ENCODE measurements at regions not wholly inside any gene's neighbourhood (a gene's known extent, or its start where the extent isn't known, plus 50 kb on each side); places are given as distances from the start of the nearest gene placed in this dataset.

GRCh38 chr4:83894831-83895230 is 358.9 kb downstream of the GPAT3 start:
- DNase-seq: no peak

DNA sequence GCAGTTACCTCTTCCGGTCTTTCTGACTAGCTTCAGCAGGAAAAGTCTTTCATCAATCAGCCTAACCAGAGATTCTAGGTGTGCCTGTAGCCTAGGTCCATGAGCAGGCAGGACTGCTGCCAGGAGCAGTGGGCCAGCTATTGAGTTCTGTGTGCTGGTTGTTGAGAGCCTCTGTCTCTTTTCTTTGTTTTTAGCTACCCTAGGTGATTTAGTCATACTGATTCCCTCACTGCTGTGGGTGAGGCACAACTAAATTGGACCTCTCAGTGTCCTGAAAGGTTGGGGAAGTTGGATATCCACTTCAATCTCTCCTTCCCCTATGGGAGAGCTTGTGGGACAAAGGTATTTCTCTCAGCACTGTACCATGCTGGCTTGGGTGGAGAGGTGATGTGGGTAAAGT is 354.9 kb downstream of the GPAT3 start:
- DNase-seq: no peak

- DNase-seq: no peak
Observed at GRCh38 chr4:83890231-83890630, 354.3 kb downstream of the GPAT3 start.

- no peak for DNase-seq
Observed at GRCh38 chr4:83889802-83890201, 353.9 kb downstream of the GPAT3 start.

- no peak for DNase-seq
Observed at GRCh38 chr4:83885256-83886182, 349.6 kb downstream of the GPAT3 start.

DNA sequence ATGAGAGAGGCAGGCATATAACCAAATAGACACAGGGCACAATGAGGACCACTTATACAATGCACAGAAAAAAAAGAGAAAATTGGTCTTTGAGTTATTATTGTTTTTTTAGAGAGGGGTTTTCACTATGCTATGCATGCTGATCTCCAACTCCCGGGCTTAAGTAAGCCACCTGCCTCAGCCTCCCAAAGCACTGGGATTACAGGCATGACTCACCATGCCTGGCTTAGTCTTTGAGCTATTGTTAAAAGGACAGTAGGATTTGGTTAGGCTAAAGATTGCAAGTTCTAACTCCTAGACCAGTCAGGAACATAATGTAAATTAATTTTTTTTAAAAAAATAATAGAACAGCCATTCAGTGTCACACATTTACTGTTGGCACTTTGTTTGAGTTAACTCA is 340.1 kb downstream of the GPAT3 start:
- DNase-seq: no peak

GRCh38 chr4:83875437-83875836 is 339.5 kb downstream of the GPAT3 start:
- DNase-seq: no peak

- no peak for DNase-seq
Observed at GRCh38 chr4:83873996-83874395, 338.1 kb downstream of the GPAT3 start.

DNA sequence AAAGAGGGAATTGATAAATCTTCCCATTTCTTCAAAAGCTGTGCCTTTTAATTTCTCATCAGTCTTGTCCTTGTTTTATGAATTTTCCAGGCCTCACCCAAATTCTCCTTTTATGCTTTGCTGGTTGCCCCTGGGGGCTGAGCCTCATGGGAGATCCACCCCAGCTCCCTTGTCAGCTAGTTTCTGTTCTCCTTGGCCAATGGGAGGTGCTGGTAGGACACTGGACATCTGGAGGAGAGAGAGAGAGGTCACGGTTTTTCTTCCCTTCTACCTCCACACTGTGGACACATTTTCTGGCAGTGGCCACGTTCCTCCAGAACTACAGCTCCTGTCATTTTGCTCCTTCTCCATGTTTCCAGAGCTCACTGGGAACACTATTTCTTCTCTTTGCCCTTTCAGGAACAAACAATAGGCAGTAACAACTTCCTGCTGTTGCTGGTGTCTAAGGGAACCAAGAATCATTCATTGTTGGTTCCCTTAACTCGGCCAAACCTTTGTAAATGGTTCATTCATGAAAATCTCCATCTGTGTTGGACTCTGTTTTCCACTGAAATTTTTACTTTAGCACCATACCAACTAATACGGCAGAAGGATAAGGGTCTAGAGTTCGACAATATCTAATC is 334.5 kb downstream of the GPAT3 start:
- no peak for DNase-seq

- DNase-seq: no peak
Observed at GRCh38 chr4:83866834-83867621, 331.1 kb downstream of the GPAT3 start.

DNA sequence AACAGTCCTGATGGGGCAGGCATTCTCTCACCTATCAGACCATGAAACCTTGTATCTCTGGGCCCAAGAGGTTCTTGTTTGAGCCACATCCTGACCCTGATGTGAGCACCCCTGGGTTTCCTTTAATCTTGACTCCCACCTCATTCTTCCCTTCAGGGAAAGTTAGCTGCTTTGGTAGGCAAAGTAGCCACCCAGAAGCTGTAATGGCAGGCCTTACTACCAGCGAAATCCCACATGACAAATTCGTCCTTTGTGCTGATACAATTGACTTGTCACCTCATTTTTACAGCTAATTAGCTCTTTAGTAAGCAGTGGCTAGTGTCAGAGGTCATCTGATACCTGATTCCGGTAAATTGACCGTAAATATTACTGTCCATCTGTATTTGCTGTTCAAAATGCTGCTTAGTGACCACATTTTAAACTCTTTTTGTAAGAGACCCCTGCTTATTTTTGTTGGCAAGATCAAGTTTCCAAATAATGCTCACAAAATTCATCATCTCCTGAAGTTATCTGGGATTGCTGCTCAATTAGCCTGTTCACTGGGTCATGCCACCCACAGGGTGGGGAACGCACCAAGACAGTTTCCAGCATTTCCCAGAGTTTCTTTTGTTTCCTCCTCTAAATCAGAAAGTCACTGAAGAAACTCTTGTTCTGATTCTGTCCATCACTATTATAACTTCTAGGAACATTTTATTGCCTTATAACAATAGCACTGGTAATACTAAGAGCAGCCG is 329.7 kb downstream of the GPAT3 start:
- no peak for DNase-seq

GRCh38 chr4:83864097-83864817 is 328.3 kb downstream of the GPAT3 start:
- DNase-seq: no peak

DNA sequence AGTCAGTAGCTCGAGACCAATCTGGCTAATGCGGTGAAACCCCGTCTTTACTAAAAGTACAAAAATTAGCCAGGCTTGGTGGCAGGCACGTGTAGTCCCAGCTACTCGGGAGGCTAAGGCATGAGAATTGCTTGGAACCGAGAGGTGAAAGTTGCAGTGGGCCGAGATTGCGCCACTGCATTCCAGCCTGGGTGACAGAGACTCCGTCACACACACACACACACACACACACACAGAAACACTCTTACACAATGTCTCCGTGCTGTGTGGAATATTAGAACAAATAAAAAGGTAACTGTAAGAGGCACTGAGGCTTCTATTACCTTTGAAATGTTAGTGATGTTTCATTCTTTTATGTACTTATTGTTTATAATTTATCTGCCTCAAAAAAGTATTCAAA is 326.6 kb downstream of the GPAT3 start:
- DNase-seq: no peak

GRCh38 chr4:83860200-83860599 is 324.3 kb downstream of the GPAT3 start:
- no peak for DNase-seq

- DNase-seq: no peak
Observed at GRCh38 chr4:83858131-83858530, 322.2 kb downstream of the GPAT3 start.

DNA sequence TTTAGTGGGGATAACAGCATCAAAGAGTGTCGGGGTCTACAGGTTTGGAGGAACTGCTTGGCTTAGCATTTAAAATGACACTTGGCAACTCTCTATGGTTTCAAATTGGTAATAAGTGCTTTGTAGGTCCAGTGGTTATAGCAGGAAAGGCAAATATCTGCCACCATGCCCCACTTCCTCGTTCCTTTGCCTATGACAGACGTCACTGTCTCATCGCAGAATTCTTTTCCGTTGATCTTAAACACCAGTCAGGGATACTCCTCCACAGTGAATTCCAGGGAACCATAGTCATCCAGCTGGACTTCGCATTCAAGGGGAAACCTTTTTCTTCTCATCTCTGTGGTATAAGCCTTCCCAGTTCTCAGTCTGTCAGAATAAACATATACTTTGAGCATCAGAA is 319.1 kb downstream of the GPAT3 start:
- no peak for DNase-seq

DNA sequence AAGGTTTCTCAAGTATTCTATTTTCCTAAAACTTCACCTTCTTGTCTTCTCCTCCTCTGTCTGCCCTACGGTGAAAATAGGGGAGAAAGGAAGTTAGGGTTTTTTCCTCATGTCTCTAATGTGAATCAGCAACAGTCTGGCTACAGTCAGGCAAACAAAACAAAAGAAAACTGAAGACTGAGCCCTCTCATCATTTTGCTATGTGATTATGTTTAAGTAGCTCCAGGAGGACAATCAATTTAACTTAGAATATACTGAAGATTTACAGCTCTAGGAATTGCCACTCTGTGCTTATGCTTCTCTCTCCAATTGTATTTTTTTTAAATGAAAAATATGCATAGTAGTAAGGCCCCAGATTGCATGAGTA is 316.2 kb downstream of the GPAT3 start:
- DNase-seq: no peak

- no peak for DNase-seq
Observed at GRCh38 chr4:83851261-83852084, 315.6 kb downstream of the GPAT3 start.

DNA sequence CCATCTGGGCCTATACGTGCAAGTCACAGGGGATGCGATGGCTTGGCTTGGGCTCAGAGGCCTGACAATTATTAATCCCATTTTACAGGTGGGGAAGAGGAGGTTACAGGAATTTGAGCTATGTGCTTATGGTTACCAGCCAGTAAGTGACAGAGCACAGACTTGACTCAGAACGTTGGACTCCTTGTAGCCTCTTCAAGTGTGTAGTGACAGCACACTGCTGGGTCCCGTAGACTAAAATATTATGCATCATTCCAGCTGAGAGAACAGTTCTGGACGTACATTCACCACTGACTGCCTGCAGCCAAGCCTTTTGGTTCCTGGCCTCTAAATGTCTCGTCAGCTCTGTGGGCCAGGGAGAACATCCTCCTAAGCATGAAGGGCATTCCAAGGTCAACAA is 314.5 kb downstream of the GPAT3 start:
- DNase-seq: no peak

GRCh38 chr4:83846193-83846830 is 310.4 kb downstream of the GPAT3 start:
- DNase-seq: no peak

DNA sequence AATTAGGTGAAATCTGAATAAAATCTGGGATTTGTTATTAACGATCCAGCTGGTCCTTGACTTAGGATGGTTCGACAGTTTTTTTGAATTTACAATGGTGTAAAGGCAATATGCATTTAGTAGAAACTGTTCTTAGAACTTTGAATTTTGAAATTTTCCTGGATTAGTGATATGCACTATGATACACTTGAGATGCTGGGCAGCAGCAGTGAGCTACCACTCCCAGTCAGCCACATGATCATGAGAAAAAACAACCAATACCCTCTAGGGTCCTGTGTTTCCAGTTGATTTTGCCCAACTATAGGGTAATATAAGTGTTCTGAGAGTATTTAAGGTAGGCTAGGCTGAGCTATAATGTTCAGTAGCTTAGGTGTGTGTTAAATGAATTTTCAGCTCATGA is 303.7 kb downstream of the GPAT3 start:
- no peak for DNase-seq
